ENCODE measurements at regions not wholly inside any gene's neighbourhood (a gene's known extent, or its start where the extent isn't known, plus 50 kb on each side); places are given as distances from the start of the nearest gene placed in this dataset.

GRCh38 chr7:131859147-131859821 is 302.9 kb upstream of the PODXL start:
- DNase-seq (ENCODE audit: low read depth in 1 of 2, low spot score in 1 of 2), result peak; percentile 77 to 87
- ATAC-seq, result peak; percentile 86 to 97
- H3K27ac ChIP-seq, result no peak overlapping the region
- H3K4me2 ChIP-seq, result peak overlapping the region; percentile 49
- no peak overlapping the region for H3K4me3 ChIP-seq
- TF ChIP-seq JUNB (IDR thresholded peaks at IDR 0.05) (no peak), CTCF (IDR thresholded peaks at IDR 0.05) (peak; percentile 84), ZFP36 (IDR thresholded peaks at IDR 0.05; ENCODE audit: borderline replicate concordance, partially characterized antibody) (no peak), EHF (CRISPR knock-in tag; IDR thresholded peaks at IDR 0.05) (no peak), KDM1A (IDR thresholded peaks at IDR 0.05; ENCODE audit: low read depth) (no peak), CEBPB (IDR thresholded peaks at IDR 0.05) (peak; percentile 53 to 85; a peak in 3 of 4 replicates), CHD2 (IDR thresholded peaks at IDR 0.05; ENCODE audit: low read length, partially characterized antibody) (no peak), PBX3 (IDR thresholded peaks at IDR 0.05) (no peak), JUN (IDR thresholded peaks at IDR 0.05) (no peak), ZSCAN20 (CRISPR knock-in tag; IDR thresholded peaks at IDR 0.05) (no peak), SMC3 (IDR thresholded peaks at IDR 0.05) (peak; percentile 82), FOSL2 (IDR thresholded peaks at IDR 0.05) (no peak), FOSL2 (CRISPR knock-in tag; IDR thresholded peaks at IDR 0.05) (0 out of 2 replicates have a peak, but pooled peaks have one; percentile 16), BCL3 (IDR thresholded peaks at IDR 0.05) (no peak), HDAC2 (IDR thresholded peaks at IDR 0.05) (no peak), RCOR1 (IDR thresholded peaks at IDR 0.05; ENCODE audit: low read depth, low read length) (no peak), ATOH8 (CRISPR knock-in tag; IDR thresholded peaks at IDR 0.05; ENCODE audit: low read depth) (no peak), HEYL (CRISPR knock-in tag; IDR thresholded peaks at IDR 0.05) (no peak), RAD21 (conservative IDR thresholded peaks at IDR 0.05 in 1 of 2, IDR thresholded peaks at IDR 0.05 in 1 of 2) (peak; percentile 81 to 85), USF2 (IDR thresholded peaks at IDR 0.05) (no peak)
- CTCF ChIA-PET, result interaction anchor here (0.6 to 5.6 kb wide), 94 partner anchors 9 to 1483 kb away, joined by 3 to 54 read pairs (median 4); no protein-coding TSS in a partner anchor
- WGBS (ENCODE audit: missing lambda C conversion rate), result 11% methylated on average over 6 of the region's 6 CpGs
- POLR2A ChIA-PET, result interaction anchor here (0.5 kb wide), 1 partner anchor 720 kb away, joined by 5 read pairs; no protein-coding TSS in a partner anchor
- 0 out of 3 replicates have a peak, but pooled peaks cover 1% of the 10 kb centered on the region for H3K9me3 ChIP-seq
- peaks cover 21% of the 10 kb centered on the region for H3K4me1 ChIP-seq
- no peak for FAIRE-seq

GRCh38 chr7:131858611-131859010 is 302.2 kb upstream of the PODXL start:
- ATAC-seq, result no peak
- H3K27ac ChIP-seq, result no peak overlapping the region
- no peak overlapping the region for H3K4me3 ChIP-seq
- WGBS (ENCODE audit: missing lambda C conversion rate), result 6% methylated on average over 2 of the region's 2 CpGs
- POLR2A ChIA-PET, result no interaction called here
- FAIRE-seq, result no peak
- CTCF ChIA-PET, result interaction anchor here (0.6 to 5.6 kb wide), 78 partner anchors 10 to 1484 kb away, joined by 3 to 54 read pairs (median 4); no protein-coding TSS in a partner anchor
- H3K4me2 ChIP-seq, result no peak overlapping the region
- no peak for DNase-seq (ENCODE audit: low read depth in 1 of 2, low spot score in 1 of 2)
- peaks cover 21% of the 10 kb centered on the region for H3K4me1 ChIP-seq
- 0 out of 3 replicates have a peak, but pooled peaks cover 3% of the 10 kb centered on the region for H3K9me3 ChIP-seq
- TF ChIP-seq MAFK (IDR thresholded peaks at IDR 0.05; ENCODE audit: partially characterized antibody) (no peak), JUN (IDR thresholded peaks at IDR 0.05) (no peak), NFE2L2 (conservative IDR thresholded peaks at IDR 0.05; ENCODE audit: low read length) (no peak), HMGXB4 (CRISPR knock-in tag; IDR thresholded peaks at IDR 0.05; ENCODE audit: borderline replicate concordance) (no peak), CHD4 (IDR thresholded peaks at IDR 0.05; ENCODE audit: borderline replicate concordance) (no peak), CBX8 (IDR thresholded peaks at IDR 0.05) (no peak), PBX3 (IDR thresholded peaks at IDR 0.05) (no peak), MAZ (IDR thresholded peaks at IDR 0.05; ENCODE audit: borderline replicate concordance, low read depth, low read length) (no peak), HOXA7 (CRISPR knock-in tag; IDR thresholded peaks at IDR 0.05) (no peak), FOSB (CRISPR knock-in tag; IDR thresholded peaks at IDR 0.05) (no peak), KDM5A (IDR thresholded peaks at IDR 0.05) (no peak)

Data from A549 (cell line).